Neural progenitor cell (in vitro differentiated cells): ENCODE measurements at regions not wholly inside any gene's neighbourhood (a gene's known extent, or its start where the extent isn't known, plus 50 kb on each side); places are given as distances from the start of the nearest gene placed in this dataset.

ENCODE experiments used
- DNase-seq: peaks from one replicate; pipeline ENCODE4 v3.0.0-alpha.2; 2016; ENCODE audit warnings: low spot score
- H2AFZ ChIP-seq: fragments of 200-600 bp; sonication (generic); replicated peaks from 2 replicates; pipeline ENCODE4 v1.6.1; 2016; ENCODE audit warnings: antibody characterized with exemption
- H3F3A ChIP-seq: fragments of 200-600 bp; sonication (generic); 2 replicates; pipeline ENCODE4 v1.6.1; 2016; ENCODE audit warnings: antibody characterized with exemption, low read depth
- H3K27ac ChIP-seq: fragments of 200-600 bp; sonication (generic); 2 replicates; pipeline ENCODE4 v1.5.1; 2016; ENCODE audit warnings: mild to moderate bottlenecking
- H3K27me3 ChIP-seq: fragments of 200-600 bp; sonication (generic); 2 replicates; pipeline ENCODE4 v1.6.1; 2016; ENCODE audit warnings: mild to moderate bottlenecking, moderate library complexity
- H3K36me3 ChIP-seq: fragments of 200-600 bp; sonication (generic); 2 replicates; pipeline ENCODE4 v1.5.1; 2016
- H3K4me1 ChIP-seq: fragments of 200-600 bp; sonication (generic); 2 replicates; pipeline ENCODE4 v1.6.1; 2016; ENCODE audit warnings: mixed run types
- H3K4me2 ChIP-seq: fragments of 200-600 bp; sonication (generic); 2 replicates; pipeline ENCODE4 v1.6.1; 2016
- H3K4me3 ChIP-seq: fragments of 200-600 bp; sonication (generic); 2 replicates; pipeline ENCODE4 v1.5.1; 2016
- H3K79me2 ChIP-seq: fragments of 200-600 bp; sonication (generic); 2 replicates; pipeline ENCODE4 v1.6.1; 2016; ENCODE audit warnings: low read depth
- H3K9ac ChIP-seq: fragments of 200-600 bp; sonication (generic); 2 replicates; pipeline ENCODE4 v1.6.1; 2016
- H3K9me3 ChIP-seq: fragments of 200-600 bp; sonication (generic); 2 replicates; pipeline ENCODE4 v1.5.1; 2016; ENCODE audit warnings: low read depth
- H4K20me1 ChIP-seq: fragments of 200-600 bp; sonication (generic); 2 replicates; pipeline ENCODE4 v1.6.1; 2016; ENCODE audit warnings: low read depth
- H3K27ac Mint-ChIP-seq: 3 replicates; pipeline ENCODE4 v1.8.0; 2021; ENCODE audit warnings: mixed read lengths
- H3K27me3 Mint-ChIP-seq: 2 replicates; pipeline ENCODE4 v1.8.0; 2022; ENCODE audit warnings: low read depth, mild to moderate bottlenecking, inconsistent platforms, moderate library complexity, mixed read lengths; ENCODE audit not compliant: insufficient read depth
- H3K36me3 Mint-ChIP-seq: 3 replicates; pipeline ENCODE4 v1.8.0; 2021; ENCODE audit warnings: mixed read lengths
- H3K4me1 Mint-ChIP-seq: 3 replicates; pipeline ENCODE4 v1.8.0; 2021; ENCODE audit warnings: mixed read lengths
- H3K4me3 Mint-ChIP-seq: 3 replicates; pipeline ENCODE4 v1.8.0; 2021; ENCODE audit warnings: mild to moderate bottlenecking, moderate library complexity, mixed read lengths
- H3K9me3 Mint-ChIP-seq: 3 replicates; pipeline ENCODE4 v1.8.0; 2020; ENCODE audit warnings: mixed read lengths
- EZH2 ChIP-seq: fragments of 200-600 bp; sonication (generic); IDR thresholded peaks from 2 replicates; pipeline ENCODE4 v1.6.1; 2017; ENCODE audit warnings: antibody characterized with exemption, mild to moderate bottlenecking, moderate library complexity
- EZH2phosphoT487 ChIP-seq: fragments of 200-600 bp; sonication (generic); IDR thresholded peaks from 2 replicates; pipeline ENCODE4 v1.6.1; 2017; ENCODE audit warnings: antibody characterized with exemption
- TF ChIP-seq, protein P1 (sequence below): fragments of 200-600 bp; sonication (generic); IDR thresholded peaks from 2 replicates; pipeline ENCODE4 v1.5.1; 2017; ENCODE audit warnings: antibody characterized with exemption, mild to moderate bottlenecking

DNA sequence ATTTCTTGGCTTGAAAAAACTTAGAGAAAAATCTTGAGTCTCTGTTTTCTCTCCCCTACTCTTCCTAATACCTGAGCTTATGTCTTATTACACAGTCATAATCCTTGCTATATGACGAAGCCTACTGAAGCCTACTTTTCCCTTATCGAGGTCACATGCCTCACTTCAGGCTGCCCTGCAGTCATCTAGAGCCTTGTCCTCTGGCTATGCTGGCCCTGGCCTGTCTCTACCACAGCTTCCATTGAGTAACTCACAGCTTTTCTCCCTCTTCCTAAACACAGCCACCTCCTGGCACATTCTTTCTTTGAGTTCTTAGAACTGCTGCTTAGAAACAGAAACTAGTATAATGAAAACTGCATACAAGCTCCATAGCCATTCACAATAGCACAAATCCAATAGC, 1698.3 kb downstream of the STIM2 start:
- Histone ChIP-seq H2AFZ (no peak overlapping the region), H3K27ac (no peak overlapping the region), H4K20me1 (no peaks in the 10 kb centered on the region), H3K4me1 (no peaks in the 10 kb centered on the region), H3K4me3 (no peak overlapping the region), H3K36me3 (no peaks in the 10 kb centered on the region), H3K27me3 (no peaks in the 10 kb centered on the region), H3K9ac (no peak overlapping the region), H3K9me3 (no peaks in the 10 kb centered on the region), H3K79me2 (no peaks in the 10 kb centered on the region), H3K4me2 (no peak overlapping the region), H3F3A (no peaks in the 10 kb centered on the region)
- H3K4me3 Mint-ChIP-seq, result no peak overlapping the region
- peak; percentile 3 for DNase-seq
- TF ChIP-seq EZH2, result no peak
- no peak for TF ChIP-seq EZH2phosphoT487
- TF ChIP-seq, protein P1, sequence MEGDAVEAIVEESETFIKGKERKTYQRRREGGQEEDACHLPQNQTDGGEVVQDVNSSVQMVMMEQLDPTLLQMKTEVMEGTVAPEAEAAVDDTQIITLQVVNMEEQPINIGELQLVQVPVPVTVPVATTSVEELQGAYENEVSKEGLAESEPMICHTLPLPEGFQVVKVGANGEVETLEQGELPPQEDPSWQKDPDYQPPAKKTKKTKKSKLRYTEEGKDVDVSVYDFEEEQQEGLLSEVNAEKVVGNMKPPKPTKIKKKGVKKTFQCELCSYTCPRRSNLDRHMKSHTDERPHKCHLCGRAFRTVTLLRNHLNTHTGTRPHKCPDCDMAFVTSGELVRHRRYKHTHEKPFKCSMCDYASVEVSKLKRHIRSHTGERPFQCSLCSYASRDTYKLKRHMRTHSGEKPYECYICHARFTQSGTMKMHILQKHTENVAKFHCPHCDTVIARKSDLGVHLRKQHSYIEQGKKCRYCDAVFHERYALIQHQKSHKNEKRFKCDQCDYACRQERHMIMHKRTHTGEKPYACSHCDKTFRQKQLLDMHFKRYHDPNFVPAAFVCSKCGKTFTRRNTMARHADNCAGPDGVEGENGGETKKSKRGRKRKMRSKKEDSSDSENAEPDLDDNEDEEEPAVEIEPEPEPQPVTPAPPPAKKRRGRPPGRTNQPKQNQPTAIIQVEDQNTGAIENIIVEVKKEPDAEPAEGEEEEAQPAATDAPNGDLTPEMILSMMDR, result no peak
- no peaks in the 10 kb centered on the region for H3K36me3 Mint-ChIP-seq
- no peaks in the 10 kb centered on the region for H3K27me3 Mint-ChIP-seq
- peaks cover 4% of the 10 kb centered on the region for H3K4me1 Mint-ChIP-seq
- H3K27ac Mint-ChIP-seq, result peak overlapping the region; percentile 86
- H3K9me3 Mint-ChIP-seq, result no peaks in the 10 kb centered on the region

DNA sequence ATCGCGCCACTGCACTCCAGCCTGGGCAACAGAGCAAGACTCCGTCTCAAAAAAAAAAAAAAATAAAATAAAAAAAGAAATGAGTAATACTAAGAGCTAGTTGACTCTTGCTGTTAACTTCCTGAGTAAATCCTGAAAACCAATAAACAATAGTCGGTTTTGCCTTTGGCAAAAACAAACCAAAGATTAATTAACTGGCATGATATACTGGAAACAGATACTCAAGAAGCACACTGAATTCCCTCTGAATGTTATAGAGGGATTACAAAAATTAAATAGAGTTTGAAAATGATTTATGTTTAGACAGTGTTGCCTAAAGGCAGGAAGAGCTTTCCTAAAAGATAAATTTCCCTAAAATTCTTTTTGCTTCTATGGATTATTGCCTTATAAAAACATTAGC, 1702.3 kb downstream of the STIM2 start:
- no peak for DNase-seq
- H3K4me3 Mint-ChIP-seq, result no peak overlapping the region
- Histone ChIP-seq H3K79me2 (no peaks in the 10 kb centered on the region), H4K20me1 (no peaks in the 10 kb centered on the region), H3K4me1 (no peaks in the 10 kb centered on the region), H3K36me3 (no peaks in the 10 kb centered on the region), H2AFZ (no peak overlapping the region), H3K4me3 (no peak overlapping the region), H3K9ac (no peak overlapping the region), H3K4me2 (no peak overlapping the region), H3K27ac (no peak overlapping the region), H3K9me3 (no peaks in the 10 kb centered on the region), H3F3A (no peaks in the 10 kb centered on the region), H3K27me3 (no peaks in the 10 kb centered on the region)
- no peaks in the 10 kb centered on the region for H3K36me3 Mint-ChIP-seq
- H3K4me1 Mint-ChIP-seq, result peaks cover 4% of the 10 kb centered on the region
- peaks cover 5% of the 10 kb centered on the region for H3K9me3 Mint-ChIP-seq
- H3K27me3 Mint-ChIP-seq, result no peaks in the 10 kb centered on the region
- TF ChIP-seq, protein P1, result no peak
- TF ChIP-seq EZH2phosphoT487, result no peak
- TF ChIP-seq EZH2, result no peak
- H3K27ac Mint-ChIP-seq, result no peak overlapping the region

DNA sequence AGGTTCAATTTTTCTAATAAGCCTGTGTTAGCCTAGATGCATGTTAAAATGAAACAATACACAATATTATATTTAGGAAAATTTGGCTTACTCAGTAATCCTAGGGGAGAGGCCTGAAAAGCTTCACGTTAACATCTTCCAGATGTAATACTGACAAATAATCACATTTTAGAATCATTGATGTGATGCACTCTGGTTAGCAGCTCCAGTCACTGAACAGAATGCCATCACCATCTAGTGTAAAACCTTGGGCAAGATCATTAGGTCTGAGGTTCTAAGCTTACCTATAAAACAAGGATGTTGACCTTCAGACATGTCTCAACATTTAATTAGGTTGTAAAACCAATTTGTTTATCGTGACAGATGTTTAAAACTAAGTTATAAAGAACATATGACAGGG, 1704.8 kb downstream of the STIM2 start:
- no peak overlapping the region for H3K4me2 ChIP-seq
- H3K4me1 ChIP-seq, result no peaks in the 10 kb centered on the region
- H3K9ac ChIP-seq, result no peak overlapping the region
- Mint-ChIP-seq H3K27ac (no peak overlapping the region), H3K36me3 (no peaks in the 10 kb centered on the region), H3K27me3 (no peaks in the 10 kb centered on the region), H3K4me1 (no peaks in the 10 kb centered on the region), H3K9me3 (peaks cover 24% of the 10 kb centered on the region), H3K4me3 (no peak overlapping the region)
- no peaks in the 10 kb centered on the region for H3K27me3 ChIP-seq
- no peak overlapping the region for H2AFZ ChIP-seq
- H3F3A ChIP-seq, result no peaks in the 10 kb centered on the region
- no peaks in the 10 kb centered on the region for H3K79me2 ChIP-seq
- H3K27ac ChIP-seq, result no peak overlapping the region
- no peak overlapping the region for H3K4me3 ChIP-seq
- no peaks in the 10 kb centered on the region for H3K9me3 ChIP-seq
- TF ChIP-seq, protein P1, result no peak
- TF ChIP-seq EZH2phosphoT487, result no peak
- TF ChIP-seq EZH2, result no peak
- no peak for DNase-seq
- no peaks in the 10 kb centered on the region for H4K20me1 ChIP-seq
- H3K36me3 ChIP-seq, result no peaks in the 10 kb centered on the region

DNA sequence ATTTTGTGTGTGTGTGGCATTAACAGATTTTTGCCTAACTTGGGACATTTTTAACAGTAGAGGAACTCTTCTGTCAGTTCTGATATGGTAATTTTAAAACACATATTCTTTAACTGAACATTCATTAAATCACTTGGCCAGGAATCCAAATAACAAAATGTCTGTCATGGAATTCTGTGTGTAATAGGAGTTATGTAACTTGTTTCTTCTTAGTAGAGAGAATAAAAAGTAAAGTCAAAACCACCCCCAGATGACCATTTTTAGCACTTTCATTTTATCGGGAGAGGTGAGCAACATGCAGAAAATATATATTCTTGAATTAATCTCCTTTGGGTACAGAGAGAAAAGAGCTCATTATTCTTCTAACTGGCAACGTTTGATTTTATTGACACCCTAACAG, 1740.3 kb downstream of the STIM2 start:
- TF ChIP-seq EZH2, result no peak
- TF ChIP-seq EZH2phosphoT487, result no peak
- TF ChIP-seq, protein P1, result no peak
- Histone ChIP-seq H3K9me3 (no peaks in the 10 kb centered on the region), H3F3A (no peaks in the 10 kb centered on the region), H3K27ac (no peak overlapping the region), H3K27me3 (no peaks in the 10 kb centered on the region), H3K4me1 (no peaks in the 10 kb centered on the region), H3K4me3 (no peak overlapping the region), H3K79me2 (no peaks in the 10 kb centered on the region), H3K9ac (no peak overlapping the region), H3K36me3 (no peaks in the 10 kb centered on the region), H3K4me2 (no peak overlapping the region), H4K20me1 (no peaks in the 10 kb centered on the region), H2AFZ (peak overlapping the region; percentile 1)
- Mint-ChIP-seq H3K4me3 (no peak overlapping the region), H3K9me3 (peaks cover 10% of the 10 kb centered on the region), H3K27me3 (no peaks in the 10 kb centered on the region), H3K4me1 (no peaks in the 10 kb centered on the region), H3K36me3 (peaks cover 1% of the 10 kb centered on the region), H3K27ac (no peak overlapping the region)
- DNase-seq, result no peak
